ENCODE measurements at regions not wholly inside any gene's neighbourhood (a gene's known extent, or its start where the extent isn't known, plus 50 kb on each side); places are given as distances from the start of the nearest gene placed in this dataset.

DNA sequence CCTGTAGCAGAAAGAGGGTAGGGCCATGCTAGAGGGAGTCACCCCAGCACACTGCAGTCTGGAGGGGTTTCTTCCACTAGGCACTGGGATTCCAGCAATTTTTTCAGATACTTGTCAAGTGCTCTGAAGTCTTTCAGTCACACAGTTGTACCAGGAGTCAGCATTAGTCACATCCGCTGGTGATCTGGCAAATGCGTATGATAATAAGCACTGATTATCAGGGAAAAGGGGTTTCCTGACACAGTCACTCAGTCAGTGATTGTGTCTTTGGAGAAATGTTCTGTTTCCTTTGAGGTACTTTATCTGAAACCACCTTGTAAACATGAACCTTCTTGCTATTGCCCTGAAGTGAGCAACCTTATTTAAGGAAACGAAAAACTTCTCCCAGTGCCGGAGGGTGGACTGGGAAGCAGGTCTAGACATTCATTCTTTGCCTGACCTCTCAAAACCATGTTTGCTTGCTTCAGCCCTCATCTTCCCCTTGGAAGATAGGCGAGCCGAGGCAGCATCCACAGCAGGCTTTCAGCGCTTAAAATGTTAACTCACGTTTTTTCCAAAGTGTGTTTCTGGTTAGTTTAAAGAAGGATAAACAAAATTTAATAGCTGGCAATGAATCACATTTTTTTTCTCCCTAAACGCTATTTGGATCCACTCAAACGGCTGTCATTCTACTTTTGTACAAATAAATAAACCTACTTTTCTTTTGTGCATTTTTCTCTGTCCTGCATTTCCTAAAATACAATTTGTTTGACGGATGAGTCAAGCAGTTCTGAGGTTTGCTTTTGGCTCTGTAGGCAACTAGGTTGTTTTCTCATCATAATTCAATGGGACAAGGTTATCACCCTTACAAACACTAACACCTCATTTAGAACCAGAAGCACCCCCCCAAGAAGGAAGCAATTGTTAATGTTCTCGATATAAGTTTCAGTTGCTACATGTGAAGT is 77.7 kb downstream of the FOXD1 start:
- TF ChIP-seq POLR2A (IDR thresholded peaks at IDR 0.05) (no peak), CTCF (IDR thresholded peaks at IDR 0.05) (no peak)

Data from breast epithelium (tissue), 3 donors.